GM18867 (cell line): ENCODE measurements at regions not wholly inside any gene's neighbourhood (a gene's known extent, or its start where the extent isn't known, plus 50 kb on each side); places are given as distances from the start of the nearest gene placed in this dataset.
"Not testable (repeated sequence)": the region's sequence is repeated elsewhere in the genome, so short reads cannot be mapped to it uniquely, and the experiment has no call there.

Source experiments
- ATAC-seq: cut with Tn5 transposase; IDR thresholded peaks from one replicate; pipeline ENCODE4 v1.9.1; 2021; ENCODE audit warnings: mild to moderate bottlenecking, moderate library complexity; ENCODE audit not compliant: unreplicated experiment

- no peak for ATAC-seq
Observed at GRCh38 chr13:83498481-83499190, 383.6 kb downstream of the SLITRK1 start.

GRCh38 chr13:83498045-83498444, 384.2 kb downstream of the SLITRK1 start:
- no peak for ATAC-seq

- ATAC-seq, result no peak
Observed at GRCh38 chr13:83496501-83496900, 385.8 kb downstream of the SLITRK1 start.

GRCh38 chr13:83485101-83485500, 397.2 kb downstream of the SLITRK1 start:
- no peak for ATAC-seq

- no peak for ATAC-seq
Observed at GRCh38 chr13:83471011-83471410, 411.3 kb downstream of the SLITRK1 start.

- ATAC-seq, result no peak
Observed at GRCh38 chr13:83470133-83470797, 412.0 kb downstream of the SLITRK1 start.

GRCh38 chr13:83453723-83454122, 428.6 kb downstream of the SLITRK1 start:
- no peak for ATAC-seq

- no peak for ATAC-seq
Observed at GRCh38 chr13:83453300-83453699, 429.0 kb downstream of the SLITRK1 start.

GRCh38 chr13:83452292-83452950, 429.9 kb downstream of the SLITRK1 start:
- ATAC-seq, result no peak

GRCh38 chr13:83450591-83450990, 431.7 kb downstream of the SLITRK1 start:
- ATAC-seq, result no peak

GRCh38 chr13:83449668-83450395, 432.4 kb downstream of the SLITRK1 start:
- ATAC-seq, result no peak

- no peak for ATAC-seq
Observed at GRCh38 chr13:83440465-83440864, 441.8 kb downstream of the SLITRK1 start.

GRCh38 chr13:83439464-83439863, 442.8 kb downstream of the SLITRK1 start:
- ATAC-seq, result not testable (repeated sequence)

GRCh38 chr13:83423861-83424260, 458.4 kb downstream of the SLITRK1 start:
- no peak for ATAC-seq

- ATAC-seq, result no peak
Observed at GRCh38 chr13:83423381-83423780, 458.9 kb downstream of the SLITRK1 start.

- no peak for ATAC-seq
Observed at GRCh38 chr13:83414393-83414792, 467.9 kb downstream of the SLITRK1 start.

- no peak for ATAC-seq
Observed at GRCh38 chr13:83386609-83387008, 495.7 kb downstream of the SLITRK1 start.

- ATAC-seq, result no peak
Observed at GRCh38 chr13:83378908-83379307, 503.4 kb downstream of the SLITRK1 start.

GRCh38 chr13:83377491-83377890, 504.8 kb downstream of the SLITRK1 start:
- ATAC-seq, result no peak

- ATAC-seq, result no peak
Observed at GRCh38 chr13:83372786-83373185, 509.5 kb downstream of the SLITRK1 start.

GRCh38 chr13:83365723-83366122, 516.6 kb downstream of the SLITRK1 start:
- no peak for ATAC-seq
